Activated CD8-positive, alpha-beta T cell treated with anti-CD3 and anti-CD28 coated beads, Interleukin-2, amount 10 ng/mL, durations not matched to agents 7 days and 5 days (primary cell): ENCODE measurements at regions not wholly inside any gene's neighbourhood (a gene's known extent, or its start where the extent isn't known, plus 50 kb on each side); places are given as distances from the start of the nearest gene placed in this dataset.
"Not testable (repeated sequence)": the region's sequence is repeated elsewhere in the genome, so short reads cannot be mapped to it uniquely, and the experiment has no call there.

Source experiments
- ATAC-seq: fragments of 150-1000 bp; cut with Tn5 transposase; one replicate; pipeline ENCODE4 v1.10.0; 2021; ENCODE audit warnings: moderate library complexity
- CTCF ChIA-PET: fragments of 350-600 bp; sonication (Branson Sonifier 250); formaldehyde crosslinking; loops from one replicate; lab custom pipeline; 2021; ENCODE audit warnings: antibody characterized with exemption; lab: Charles Lee
- POLR2A ChIA-PET: fragments of 350-600 bp; sonication (Branson Sonifier 250); formaldehyde crosslinking; loops from one replicate; lab custom pipeline; 2021; ENCODE audit warnings: antibody characterized with exemption; lab: Charles Lee
- DNase-seq: peaks from one replicate; pipeline ENCODE4 v3.0.0-alpha.2; 2020
- H3K27ac Mint-ChIP-seq: one replicate; pipeline ENCODE4 v1.8.0; 2021; ENCODE audit warnings: mild to moderate bottlenecking, mixed read lengths
- H3K27me3 Mint-ChIP-seq: one replicate; pipeline ENCODE4 v1.8.0; 2021; ENCODE audit warnings: low read depth, mixed read lengths
- H3K36me3 Mint-ChIP-seq: one replicate; pipeline ENCODE4 v1.8.0; 2021; ENCODE audit warnings: low read depth, mixed read lengths
- H3K4me1 Mint-ChIP-seq: one replicate; pipeline ENCODE4 v1.8.0; 2021; ENCODE audit warnings: low read depth, mixed read lengths
- H3K4me3 Mint-ChIP-seq: one replicate; pipeline ENCODE4 v1.8.0; 2021; ENCODE audit warnings: mild to moderate bottlenecking, mixed read lengths
- H3K9me3 Mint-ChIP-seq: one replicate; pipeline ENCODE4 v1.8.0; 2022; ENCODE audit warnings: mixed read lengths; ENCODE audit not compliant: insufficient read depth

DNA sequence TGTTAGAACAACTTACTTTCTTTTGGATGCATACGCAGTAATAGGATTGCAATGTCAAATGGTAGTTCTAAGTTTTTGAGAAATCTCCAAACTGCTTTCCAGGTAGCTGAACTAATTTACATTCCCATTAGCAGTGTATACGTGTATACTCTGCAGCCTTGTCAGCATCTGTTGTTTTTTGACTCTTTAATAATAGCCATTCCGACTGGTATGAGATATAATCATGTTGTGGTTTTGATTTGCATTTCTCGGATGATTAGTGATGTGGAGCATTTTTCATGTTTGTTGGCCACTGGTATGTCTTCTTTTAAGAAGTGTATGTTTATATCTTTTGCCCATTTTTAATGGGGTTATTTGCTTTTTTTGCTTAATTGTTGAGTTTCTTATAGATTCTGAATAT is 76.9 kb upstream of the HNRNPA1L2 start:
- POLR2A ChIA-PET, ATAC-seq, H3K4me3 Mint-ChIP-seq, DNase-seq, H3K36me3 Mint-ChIP-seq, H3K27ac Mint-ChIP-seq, H3K27me3 Mint-ChIP-seq, CTCF ChIA-PET, H3K9me3 Mint-ChIP-seq, H3K4me1 Mint-ChIP-seq: not testable (repeated sequence)

DNA sequence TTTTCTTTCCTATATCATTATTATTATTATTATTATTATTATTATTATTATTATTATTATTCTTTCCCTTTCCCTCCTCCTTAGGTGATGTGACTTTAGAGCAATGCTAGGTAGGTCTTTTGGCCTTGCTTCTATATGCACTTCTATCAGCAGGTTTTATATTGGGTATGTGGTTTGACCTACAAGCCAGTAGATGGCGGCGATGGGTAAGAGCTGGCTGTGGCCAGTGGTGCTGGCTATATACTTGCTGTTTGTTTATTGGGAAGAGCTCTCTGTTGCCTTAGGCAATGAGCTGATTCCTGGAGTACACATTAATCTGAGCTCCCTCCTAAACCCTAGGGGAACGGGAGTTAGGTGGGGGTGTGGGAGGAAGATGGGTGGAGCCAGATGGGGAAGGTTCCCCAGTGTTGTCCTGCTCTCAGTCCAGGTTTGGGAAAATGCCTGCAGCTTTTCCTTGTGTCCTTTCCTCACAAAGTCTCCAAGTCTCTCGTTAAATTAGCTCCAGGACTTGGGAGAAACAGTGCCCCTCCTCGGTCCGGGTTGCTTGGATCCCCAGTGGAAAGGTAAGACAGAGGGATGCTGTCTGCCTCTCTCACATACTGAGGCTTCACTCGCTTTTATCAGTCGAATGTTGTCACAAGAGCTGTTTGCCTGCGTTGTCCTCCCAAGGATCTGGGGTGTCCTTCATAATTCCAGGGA is 72.2 kb upstream of the HNRNPA1L2 start:
- H3K4me1 Mint-ChIP-seq, H3K27me3 Mint-ChIP-seq, H3K9me3 Mint-ChIP-seq, H3K27ac Mint-ChIP-seq, POLR2A ChIA-PET, H3K4me3 Mint-ChIP-seq, H3K36me3 Mint-ChIP-seq: not testable (repeated sequence)
- DNase-seq, result peak; percentile 49
- ATAC-seq, result peak; percentile 75
- CTCF ChIA-PET, result interaction anchor here (0.7 kb wide), 1 partner anchor 46 kb away, joined by 3 read pairs; no protein-coding TSS in a partner anchor

DNA sequence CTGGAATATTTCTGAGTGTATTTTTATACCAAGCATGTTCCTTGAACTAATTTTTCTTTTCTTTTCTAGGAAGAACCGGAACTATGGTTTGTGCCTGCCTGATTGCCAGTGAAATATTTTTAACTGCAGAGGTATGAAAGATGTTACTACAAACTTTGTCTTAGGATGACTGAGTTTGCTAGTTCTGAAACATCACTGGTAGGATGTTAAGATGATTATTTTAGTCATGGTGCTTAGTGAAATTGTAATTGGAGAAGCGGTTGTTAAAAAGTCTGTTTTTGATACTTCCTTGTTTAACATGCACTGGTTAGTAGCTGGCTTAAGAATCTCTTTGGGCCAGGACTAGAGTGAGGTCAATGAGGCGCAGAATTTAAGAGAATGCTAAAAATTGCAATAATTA is 71.1 kb upstream of the HNRNPA1L2 start:
- ATAC-seq, H3K4me1 Mint-ChIP-seq, CTCF ChIA-PET, H3K27me3 Mint-ChIP-seq, H3K36me3 Mint-ChIP-seq, H3K27ac Mint-ChIP-seq, H3K4me3 Mint-ChIP-seq, DNase-seq, POLR2A ChIA-PET, H3K9me3 Mint-ChIP-seq: not testable (repeated sequence)

DNA sequence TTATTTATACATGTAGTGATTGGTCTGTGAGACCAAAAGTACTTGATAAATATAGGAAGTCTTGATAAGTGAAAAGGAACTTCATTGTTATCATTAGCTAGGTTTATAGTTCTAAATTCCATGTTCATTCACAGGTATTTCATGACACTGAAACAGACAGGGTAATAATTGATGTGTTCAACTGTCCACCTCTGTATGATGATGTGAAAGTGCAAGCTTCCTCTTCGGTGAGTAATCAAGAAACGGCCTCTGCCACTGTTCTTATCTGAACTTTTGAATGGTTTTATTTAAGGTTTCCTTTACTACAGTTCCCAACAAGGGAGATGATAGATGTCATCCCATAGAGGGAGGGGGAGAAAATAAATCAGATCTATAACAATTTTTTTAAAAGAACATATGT is 59.3 kb upstream of the HNRNPA1L2 start:
- H3K4me1 Mint-ChIP-seq, DNase-seq, H3K36me3 Mint-ChIP-seq, H3K27me3 Mint-ChIP-seq, H3K4me3 Mint-ChIP-seq, ATAC-seq, POLR2A ChIA-PET, H3K9me3 Mint-ChIP-seq, CTCF ChIA-PET, H3K27ac Mint-ChIP-seq: not testable (repeated sequence)
